ENCODE measurements at regions not wholly inside any gene's neighbourhood (a gene's known extent, or its start where the extent isn't known, plus 50 kb on each side); places are given as distances from the start of the nearest gene placed in this dataset.

- peak in 1 of 5 donors; percentile 4 for DNase-seq
Measured at GRCh38 chr12:124162151-124163110, 132.5 kb upstream of the RFLNA start.

GRCh38 chr12:124165695-124166094 is 129.2 kb upstream of the RFLNA start:
- no peak for DNase-seq

GRCh38 chr12:124167141-124167540 is 127.8 kb upstream of the RFLNA start:
- no peak for DNase-seq

GRCh38 chr12:124168016-124168786 is 126.7 kb upstream of the RFLNA start:
- DNase-seq, result no peak

- no peak for DNase-seq
Measured at GRCh38 chr12:124169577-124170284, 125.2 kb upstream of the RFLNA start.

- no peak for DNase-seq
Measured at GRCh38 chr12:124170760-124171159, 124.1 kb upstream of the RFLNA start.

- no peak for DNase-seq
Measured at GRCh38 chr12:124171231-124171979, 123.5 kb upstream of the RFLNA start.

GRCh38 chr12:124172636-124173035 is 122.3 kb upstream of the RFLNA start:
- no peak for DNase-seq

GRCh38 chr12:124173692-124174091 is 121.2 kb upstream of the RFLNA start:
- no peak for DNase-seq

GRCh38 chr12:124174451-124175348 is 120.2 kb upstream of the RFLNA start:
- no peak for DNase-seq

- no peak for DNase-seq
Measured at GRCh38 chr12:124175704-124176103, 119.2 kb upstream of the RFLNA start.

- no peak for DNase-seq
Measured at GRCh38 chr12:124177276-124177950, 117.5 kb upstream of the RFLNA start.

- no peak for DNase-seq
Measured at GRCh38 chr12:124177951-124178316, 117.0 kb upstream of the RFLNA start.

GRCh38 chr12:124179936-124180607 is 114.8 kb upstream of the RFLNA start:
- no peak for DNase-seq

GRCh38 chr12:124183172-124183571 is 111.7 kb upstream of the RFLNA start:
- DNase-seq, result no peak

GRCh38 chr12:124184456-124184855 is 110.4 kb upstream of the RFLNA start:
- no peak for DNase-seq

GRCh38 chr12:124185971-124186686 is 108.8 kb upstream of the RFLNA start:
- no peak for DNase-seq

- no peak for DNase-seq
Measured at GRCh38 chr12:124188084-124188483, 106.8 kb upstream of the RFLNA start.
